Panc1 (cell line): ENCODE measurements at regions not wholly inside any gene's neighbourhood (a gene's known extent, or its start where the extent isn't known, plus 50 kb on each side); places are given as distances from the start of the nearest gene placed in this dataset.

Source experiments
- ATAC-seq: fragments of 200-7000 bp; cut with Tn5 transposase; 2 replicates; pipeline ENCODE4 v1.9.1; 2020; ENCODE audit warnings: mild to moderate bottlenecking, moderate library complexity
- BruUV-seq: library from RNA; stranded (reverse); fragments of 400-500 nt; replicated peaks from 2 replicates; lab custom pipeline; 2021; lab: Mats Ljungman, UMichigan
- CTCF ChIA-PET: fragments of 300-600 bp; sonication (Branson Sonifier 250); formaldehyde crosslinking; loops from one replicate; lab custom pipeline; 2022; ENCODE audit warnings: antibody characterized with exemption; lab: Charles Lee
- POLR2A ChIA-PET: fragments of 300-600 bp; sonication (Branson Sonifier 250); formaldehyde crosslinking; loops from one replicate; lab custom pipeline; 2022; ENCODE audit warnings: antibody characterized with exemption; lab: Charles Lee
- DNase-seq: peaks from one replicate; pipeline ENCODE4 v3.0.0-alpha.2; 2010; ENCODE audit warnings: low read depth, low spot score
- H3K27ac ChIP-seq: 2 replicates; pipeline ENCODE4 v1.5.1; 2011; ENCODE audit warnings: mild to moderate bottlenecking, low read length, inconsistent platforms
- H3K27me3 ChIP-seq: fragments of 200-500 bp; sonication (Bioruptor generic); 2 replicates; pipeline ENCODE4 v1.6.0; 2014; ENCODE audit warnings: low read length, inconsistent platforms; ENCODE audit not compliant: control insufficient read depth, insufficient read depth
- H3K36me3 ChIP-seq: fragments of 200-500 bp; sonication (Bioruptor generic); 2 replicates; pipeline ENCODE4 v1.5.1; 2014; ENCODE audit warnings: inconsistent platforms, mild to moderate bottlenecking, low read length, moderate library complexity; ENCODE audit not compliant: control insufficient read depth, insufficient read depth
- H3K4me1 ChIP-seq: 2 replicates; pipeline ENCODE4 v1.5.1; 2011; ENCODE audit warnings: inconsistent platforms, mild to moderate bottlenecking, low read length, moderate library complexity; ENCODE audit not compliant: control insufficient read depth, insufficient read depth
- H3K4me3 ChIP-seq, 2 experiments: 2 replicates each; pipeline ENCODE4 v1.5.1; 2011 to 2012; ENCODE audit warnings: low read depth in 2 of 2, low read length in 2 of 2, mild to moderate bottlenecking in 2 of 2, inconsistent platforms in 1 of 2, moderate library complexity in 1 of 2
- H3K9me3 ChIP-seq: fragments of 200-500 bp; sonication (Bioruptor generic); 2 replicates; pipeline ENCODE4 v1.5.1; 2014; ENCODE audit warnings: low read depth, mild to moderate bottlenecking, inconsistent platforms, low read length, moderate library complexity; ENCODE audit not compliant: control insufficient read depth, insufficient read depth
- CTCF ChIP-seq: fragments of 450-650 bp; IDR thresholded peaks from 2 replicates; pipeline ENCODE4 v1.5.1; 2017; ENCODE audit warnings: mild to moderate bottlenecking
- POLR2AphosphoS5 ChIP-seq: IDR thresholded peaks from 2 replicates; pipeline ENCODE4 v1.6.1; 2012; ENCODE audit warnings: mild to moderate bottlenecking, low read depth, low read length, moderate library complexity
- REST ChIP-seq, 2 experiments: IDR thresholded peaks; 2 replicates each; pipeline ENCODE4 v1.6.1; 2011 to 2012; ENCODE audit warnings: low read depth in 2 of 2, control low read depth in 1 of 2, low read length in 1 of 2, mild to moderate bottlenecking in 1 of 2, moderate library complexity in 1 of 2; ENCODE audit not compliant: insufficient read depth in 1 of 2
- SIN3A ChIP-seq: IDR thresholded peaks from 2 replicates; pipeline ENCODE4 v1.6.1; 2012; ENCODE audit warnings: low read depth, mild to moderate bottlenecking, low read length, moderate library complexity, borderline replicate concordance; ENCODE audit not compliant: insufficient read depth
- TCF7L2 ChIP-seq: IDR thresholded peaks from 2 replicates; pipeline ENCODE4 v1.6.1; 2011; ENCODE audit warnings: mild to moderate bottlenecking, low read depth, low read length, inconsistent platforms
- in situ Hi-C: cut with HindIII; loops from 2 replicates; pipeline ENCODE4 v1.10.0; 2016; ENCODE audit warnings: low sequenced_read_pairs, low pct_unique_long_range_greater_than_20kb
- intact Hi-C: fragments of 100-400 bp; cut with micrococcal nuclease; formaldehyde crosslinking; loops from one replicate; pipeline ENCODE4 v1.10.0; 2022; ENCODE audit not compliant: unreplicated experiment

GRCh38 chr1:58307431-58307830, 239.1 kb downstream of the OMA1 start:
- H3K9me3 ChIP-seq: no peaks in the 10 kb centered on the region
- POLR2A ChIA-PET: no interaction called here
- CTCF ChIA-PET: no interaction called here
- H3K4me3 ChIP-seq: no peak overlapping the region
- H3K36me3 ChIP-seq: no peaks in the 10 kb centered on the region
- H3K4me1 ChIP-seq: no peaks in the 10 kb centered on the region
- DNase-seq (no peak), ATAC-seq (no peak)
- intact Hi-C loops: no loop called here
- TF ChIP-seq REST (IDR thresholded peaks at IDR 0.05; ENCODE audit: insufficient read depth in 1 of 2, low read depth in 2 of 2, low read length in 1 of 2) (no peak), POLR2AphosphoS5 (no peak), SIN3A (no peak), TCF7L2 (no peak), CTCF (no peak)
- no TSS peak for BruUV-seq
- in situ Hi-C loops: no loop called here
- no peak overlapping the region for H3K27ac ChIP-seq
- H3K27me3 ChIP-seq: no peaks in the 10 kb centered on the region; the same call in 1 of the 2 replicates

GRCh38 chr1:58305622-58306021, 240.9 kb downstream of the OMA1 start:
- ChIA-PET POLR2A (no interaction called here), CTCF (no interaction called here)
- Histone ChIP-seq H3K27ac (no peak overlapping the region), H3K36me3 (no peaks in the 10 kb centered on the region), H3K4me3 (no peak overlapping the region), H3K4me1 (no peaks in the 10 kb centered on the region), H3K9me3 (no peaks in the 10 kb centered on the region), H3K27me3 (no peaks in the 10 kb centered on the region; the same call in 1 of the 2 replicates)
- in situ Hi-C loops: no loop called here
- no TSS peak for BruUV-seq
- DNase-seq: no peak
- TF ChIP-seq CTCF: no peak
- TF ChIP-seq REST (IDR thresholded peaks at IDR 0.05; ENCODE audit: insufficient read depth in 1 of 2, low read depth in 2 of 2, low read length in 1 of 2): no peak
- no peak for TF ChIP-seq SIN3A
- no peak for TF ChIP-seq TCF7L2
- no peak for TF ChIP-seq POLR2AphosphoS5
- intact Hi-C loops: no loop called here
- ATAC-seq: no peak
